SH-SY5Y (cell line): ENCODE measurements at regions not wholly inside any gene's neighbourhood (a gene's known extent, or its start where the extent isn't known, plus 50 kb on each side); places are given as distances from the start of the nearest gene placed in this dataset.

ENCODE experiments used
- GATA2 ChIP-seq: IDR thresholded peaks from 2 replicates; pipeline ENCODE4 v1.6.1; 2011; ENCODE audit warnings: mild to moderate bottlenecking, low read depth, low read length
- GATA3 ChIP-seq: IDR thresholded peaks from 2 replicates; pipeline ENCODE4 v1.6.1; 2011; ENCODE audit warnings: low read depth, mild to moderate bottlenecking, low read length, moderate library complexity

- TF ChIP-seq GATA2, result no peak
- TF ChIP-seq GATA3, result no peak
These were observed 165.3 kb upstream of the KLHL29 start for GRCh38 chr2:23219666-23220065.
